Stomach (tissue), 8 donors: ENCODE measurements at regions not wholly inside any gene's neighbourhood (a gene's known extent, or its start where the extent isn't known, plus 50 kb on each side); places are given as distances from the start of the nearest gene placed in this dataset.

Experiments used
- DNase-seq, 2 donors: peaks; one replicate each; pipeline versions ENCODE4 v3.0.0 to v3.0.0-alpha.2; 2013 to 2019
- H3K27ac ChIP-seq, 5 donors: fragments of 200-600 bp in 4 of 5; sonication (generic) in 4 of 5; one replicate each; pipeline ENCODE4 v1.5.1; 2013 to 2019; ENCODE audit warnings: mild to moderate bottlenecking in 1 of 5, moderate library complexity in 1 of 5
- H3K27me3 ChIP-seq, 3 donors: fragments of 200-600 bp; sonication (generic); one replicate each; pipeline ENCODE4 v1.5.1; 2017 to 2019; ENCODE audit warnings: mixed run types in 1 of 3
- H3K36me3 ChIP-seq, 4 donors: fragments of 200-600 bp; sonication (generic); 1 replicate in 3 of 4; 2 replicates in 1 of 4; pipeline ENCODE4 v1.5.1; 2016 to 2019
- H3K4me1 ChIP-seq, 4 donors: fragments of 200-600 bp; sonication (generic); one replicate each; pipeline ENCODE4 v1.5.1; 2016 to 2019
- H3K4me3 ChIP-seq, 4 donors: fragments of 200-600 bp; sonication (generic) in 3 of 4; one replicate each; pipeline ENCODE4 v1.5.1; 2016 to 2019; ENCODE audit warnings: mild to moderate bottlenecking in 1 of 4
- H3K9me3 ChIP-seq, 4 donors: fragments of 200-600 bp; sonication (generic); one replicate each; pipeline ENCODE4 v1.5.1; 2016 to 2019
- EP300 ChIP-seq: sonication (generic); formaldehyde crosslinking; IDR thresholded peaks from one replicate; pipeline ENCODE4 v1.6.1; 2017; ENCODE audit warnings: antibody characterized with exemption
- POLR2A ChIP-seq, 4 donors: fragments of 450-650 bp; IDR thresholded peaks; one replicate each; pipeline ENCODE4 v1.6.1; 2016; ENCODE audit warnings: antibody characterized with exemption in 4 of 4, control low read depth in 2 of 4, mild to moderate bottlenecking in 1 of 4, moderate library complexity in 1 of 4
- POLR2AphosphoS5 ChIP-seq, 3 donors: sonication (generic); formaldehyde crosslinking; IDR thresholded peaks; one replicate each; pipeline ENCODE4 v1.6.1; 2016; ENCODE audit warnings: antibody characterized with exemption in 3 of 3
- WGBS, 5 donors: extraction: QIAGEN DNeasy Blood & Tissue Kit in 3 of 5; methylation state at CpG; one replicate each; pipeline versions ENCODE4 v1.1.5 to v1.1.7; 2013 to 2018; 5-methylcytosine and 5-hydroxymethylcytosine counted together
- intact Hi-C: fragments of 100-400 bp; cut with DNase I; formaldehyde crosslinking; loops from one replicate; pipeline ENCODE4 v1.15.1; 2023; ENCODE audit warnings: low total_unique reads
- TF ChIP-seq, protein P1 (sequence below), 7 experiments: fragments of 450-650 bp in 4 of 7; fragments of 200-600 bp in 3 of 7; sonication (generic) in 3 of 7; IDR thresholded peaks; one replicate each; pipeline ENCODE4 v1.5.1; 2016 to 2019; ENCODE audit warnings: antibody characterized with exemption in 7 of 7, control low read depth in 2 of 7, mild to moderate bottlenecking in 1 of 7
- donor health status: healthy with polysubstance abuse.
- donor health status: Bipolar disorder and iron deficiency.
- donor health status: healthy.

GRCh38 chr5:108638021-108638420 lies 109.7 kb upstream of the FER start:
- H3K27me3 ChIP-seq, result no peaks in the 10 kb centered on the region
- intact Hi-C loops, result no loop called here
- no peak overlapping the region for H3K27ac ChIP-seq
- no peak overlapping the region for H3K4me3 ChIP-seq
- H3K4me1 ChIP-seq, result peaks cover 0 to 5% (median 2%) of the 10 kb centered on the region in 4 donors
- 83 to 94% (median 91%) methylated on average over 2 of the region's 2 CpGs for WGBS, 5 donors
- no peak for DNase-seq
- no peaks in the 10 kb centered on the region for H3K9me3 ChIP-seq
- no peak for TF ChIP-seq POLR2A (IDR thresholded peaks at IDR 0.05)
- TF ChIP-seq, protein P1, sequence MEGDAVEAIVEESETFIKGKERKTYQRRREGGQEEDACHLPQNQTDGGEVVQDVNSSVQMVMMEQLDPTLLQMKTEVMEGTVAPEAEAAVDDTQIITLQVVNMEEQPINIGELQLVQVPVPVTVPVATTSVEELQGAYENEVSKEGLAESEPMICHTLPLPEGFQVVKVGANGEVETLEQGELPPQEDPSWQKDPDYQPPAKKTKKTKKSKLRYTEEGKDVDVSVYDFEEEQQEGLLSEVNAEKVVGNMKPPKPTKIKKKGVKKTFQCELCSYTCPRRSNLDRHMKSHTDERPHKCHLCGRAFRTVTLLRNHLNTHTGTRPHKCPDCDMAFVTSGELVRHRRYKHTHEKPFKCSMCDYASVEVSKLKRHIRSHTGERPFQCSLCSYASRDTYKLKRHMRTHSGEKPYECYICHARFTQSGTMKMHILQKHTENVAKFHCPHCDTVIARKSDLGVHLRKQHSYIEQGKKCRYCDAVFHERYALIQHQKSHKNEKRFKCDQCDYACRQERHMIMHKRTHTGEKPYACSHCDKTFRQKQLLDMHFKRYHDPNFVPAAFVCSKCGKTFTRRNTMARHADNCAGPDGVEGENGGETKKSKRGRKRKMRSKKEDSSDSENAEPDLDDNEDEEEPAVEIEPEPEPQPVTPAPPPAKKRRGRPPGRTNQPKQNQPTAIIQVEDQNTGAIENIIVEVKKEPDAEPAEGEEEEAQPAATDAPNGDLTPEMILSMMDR (IDR thresholded peaks at IDR 0.05), result no peak
- TF ChIP-seq POLR2AphosphoS5 (IDR thresholded peaks at IDR 0.05), result no peak
- no peak for TF ChIP-seq EP300
- H3K36me3 ChIP-seq, result no peaks in the 10 kb centered on the region

DNA sequence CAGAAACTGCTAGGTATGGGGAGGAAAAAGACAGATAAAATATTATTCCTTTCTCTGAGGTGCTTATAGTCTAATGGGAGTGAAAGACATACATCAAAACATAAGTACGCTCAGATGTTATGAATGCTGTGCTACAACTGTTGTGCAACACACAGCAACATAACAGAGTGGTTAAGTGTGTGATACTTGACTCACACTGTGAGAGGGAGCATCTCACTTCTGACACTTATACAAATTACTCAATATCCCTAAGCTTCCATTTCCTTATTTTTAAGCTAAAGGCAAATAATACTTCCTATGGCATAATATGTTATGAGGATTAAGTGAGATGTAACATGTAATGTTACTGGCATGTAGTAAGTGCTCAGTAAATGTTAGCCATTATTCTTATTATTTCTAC lies 110.6 kb upstream of the FER start:
- intact Hi-C loops, result no loop called here
- Histone ChIP-seq H3K27me3 (no peaks in the 10 kb centered on the region), H3K4me1 (peaks cover 0 to 3% (median 1%) of the 10 kb centered on the region in 4 donors), H3K9me3 (no peaks in the 10 kb centered on the region), H3K27ac (no peak overlapping the region), H3K4me3 (no peak overlapping the region), H3K36me3 (no peaks in the 10 kb centered on the region)
- no peak for TF ChIP-seq POLR2A (IDR thresholded peaks at IDR 0.05)
- no peak for DNase-seq
- WGBS, 5 donors, result 85 to 93% (median 87%) methylated on average over 1 of the region's 1 CpG

DNA sequence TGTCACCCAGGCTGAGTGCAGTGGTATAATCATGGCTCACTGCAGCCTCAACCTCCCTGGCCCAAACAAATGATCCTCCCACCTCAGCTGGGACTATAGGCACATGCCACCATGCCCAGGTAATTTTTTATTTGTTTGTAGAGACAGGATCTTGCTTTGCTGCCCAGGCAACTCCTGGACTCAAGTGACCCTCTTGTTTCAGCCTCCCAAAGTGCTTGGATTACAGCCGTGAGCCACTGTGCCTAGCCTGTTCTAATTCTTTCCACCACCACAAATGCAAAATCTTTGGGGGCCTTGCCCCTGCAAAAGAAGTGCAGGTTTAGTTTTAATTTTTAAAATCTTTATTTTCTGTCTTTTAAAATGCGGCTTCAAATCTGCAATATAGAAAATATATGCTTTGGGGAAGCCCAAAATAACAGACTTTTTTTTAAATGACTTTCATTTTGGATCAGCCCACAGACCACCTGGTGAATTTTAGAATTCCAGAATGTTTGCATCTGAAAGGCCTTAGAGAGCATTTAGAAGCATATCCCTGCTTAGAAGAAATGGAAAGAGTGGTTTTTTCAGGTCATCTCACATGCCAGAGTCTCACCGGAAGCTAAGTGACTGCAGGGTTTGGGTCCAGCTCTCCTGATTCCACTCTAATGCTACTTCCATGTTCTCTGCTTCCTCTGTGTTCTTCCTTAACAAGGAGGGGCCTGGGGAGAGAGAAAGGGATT lies 111.4 kb upstream of the FER start:
- intact Hi-C loops, result no loop called here
- Histone ChIP-seq H3K4me1 (no peaks in the 10 kb centered on the region), H3K9me3 (no peaks in the 10 kb centered on the region), H3K27ac (no peak overlapping the region), H3K4me3 (no peak overlapping the region), H3K36me3 (no peaks in the 10 kb centered on the region), H3K27me3 (no peaks in the 10 kb centered on the region)
- whole genome bisulfite sequencing, 5 donors, result 91 to 93% (median 92%) methylated on average over 3 of the region's 3 CpGs
- TF ChIP-seq, protein P1 (IDR thresholded peaks at IDR 0.05), result no peak
- TF ChIP-seq POLR2A (IDR thresholded peaks at IDR 0.05) (no peak), EP300 (no peak), POLR2AphosphoS5 (IDR thresholded peaks at IDR 0.05) (no peak)
- DNase-seq, result no peak

DNA sequence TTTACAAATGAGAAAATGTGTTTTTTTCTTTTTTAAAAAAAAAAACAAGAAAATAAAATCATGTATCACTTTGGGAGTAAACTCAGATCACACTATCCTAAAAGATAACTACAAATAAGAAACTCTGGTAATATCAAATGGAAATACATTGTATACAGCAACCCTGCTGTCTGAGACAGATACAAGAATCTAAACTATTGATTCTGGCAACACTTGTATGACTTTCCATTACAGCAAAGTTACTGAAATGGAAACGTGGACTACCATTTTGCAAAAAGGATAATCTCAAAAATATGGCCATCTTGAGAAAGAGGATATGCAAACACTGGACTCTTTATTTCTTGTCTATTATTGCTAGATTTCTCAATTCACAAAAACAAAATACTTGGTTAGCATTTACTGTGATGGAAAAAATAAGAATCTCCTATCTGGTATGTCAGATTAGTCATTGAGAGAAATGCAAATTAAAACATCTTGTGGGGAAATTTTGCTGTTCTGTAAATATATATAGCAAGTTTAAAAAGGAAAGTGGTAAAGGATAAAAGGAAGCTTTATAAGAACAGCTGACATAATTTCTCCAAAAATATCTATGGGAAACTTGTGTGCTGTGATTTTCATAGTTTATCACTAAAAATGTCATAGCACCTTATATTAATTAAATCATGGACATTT lies 112.9 kb upstream of the FER start:
- no peaks in the 10 kb centered on the region for H3K27me3 ChIP-seq
- no peak overlapping the region for H3K4me3 ChIP-seq
- no peaks in the 10 kb centered on the region for H3K36me3 ChIP-seq
- intact Hi-C loops, result no loop called here
- H3K27ac ChIP-seq, result no peak overlapping the region
- WGBS, 5 donors, result 57 to 81% (median 77%) methylated on average over 1 of the region's 1 CpG
- no peak for DNase-seq
- TF ChIP-seq POLR2AphosphoS5 (IDR thresholded peaks at IDR 0.05) (no peak), EP300 (no peak), POLR2A (IDR thresholded peaks at IDR 0.05) (no peak)
- TF ChIP-seq, protein P1 (IDR thresholded peaks at IDR 0.05), result no peak
- H3K9me3 ChIP-seq, result no peaks in the 10 kb centered on the region
- no peaks in the 10 kb centered on the region for H3K4me1 ChIP-seq
